Heart right ventricle (tissue), 16 donors: ENCODE measurements at regions not wholly inside any gene's neighbourhood (a gene's known extent, or its start where the extent isn't known, plus 50 kb on each side); places are given as distances from the start of the nearest gene placed in this dataset.

Experiments used
- ATAC-seq, 8 donors: fragments of 200-7000 bp; cut with Tn5 transposase; one replicate each; pipeline ENCODE4 v1.9.1; 2020; ENCODE audit warnings: mild to moderate bottlenecking in 8 of 8, moderate library complexity in 8 of 8, moderate number of reproducible peaks in 1 of 8
- DNase-seq, 2 donors: peaks; one replicate each; pipeline ENCODE4 v3.0.0-alpha.2; 2020
- H3K27ac ChIP-seq, 10 donors: fragments of 200-600 bp; sonication (generic) in 2 of 10; one replicate each; pipeline versions ENCODE4 v1.5.0 to v1.8.0; 2020 to 2022; ENCODE audit warnings: mild to moderate bottlenecking in 3 of 10
- H3K27me3 ChIP-seq, 7 donors: fragments of 200-600 bp; one replicate each; pipeline ENCODE4 v1.8.0; 2021 to 2022; ENCODE audit warnings: mild to moderate bottlenecking in 2 of 7
- H3K36me3 ChIP-seq, 9 donors: fragments of 200-600 bp; sonication (generic) in 1 of 9; one replicate each; pipeline versions ENCODE4 v1.5.0 to v1.8.0; 2020 to 2022; ENCODE audit warnings: mild to moderate bottlenecking in 2 of 9
- H3K4me1 ChIP-seq, 9 donors: fragments of 200-600 bp; sonication (generic) in 1 of 9; one replicate each; pipeline versions ENCODE4 v1.5.0 to v1.8.0; 2020 to 2022; ENCODE audit warnings: mild to moderate bottlenecking in 4 of 9
- H3K4me3 ChIP-seq, 10 donors: fragments of 200-600 bp; sonication (generic) in 2 of 10; one replicate each; pipeline versions ENCODE4 v1.5.0 to v1.8.0; 2020 to 2022; ENCODE audit warnings: mild to moderate bottlenecking in 7 of 10, moderate library complexity in 2 of 10
- H3K9me3 ChIP-seq, 11 donors: fragments of 200-600 bp in 10 of 11; sonication (generic) in 2 of 11; one replicate each; pipeline versions ENCODE4 v1.5.0 to v1.8.0; 2013 to 2022; ENCODE audit warnings: mild to moderate bottlenecking in 2 of 11, control low read depth in 1 of 11, moderate library complexity in 1 of 11
- WGBS, 2 donors: extraction: QIAGEN DNeasy Blood & Tissue Kit; methylation state at CpG; one replicate each; pipeline ENCODE4 v1.1.7; 2013; ENCODE audit warnings: inconsistent platforms in 1 of 2; 5-methylcytosine and 5-hydroxymethylcytosine counted together
- intact Hi-C, 10 donors: fragments of 100-400 bp; cut with DNase I; formaldehyde crosslinking; loops; one replicate each; pipeline versions ENCODE4 v1.11.1 to v1.14.2; 2022
- TF ChIP-seq, protein P1 (sequence below), 9 donors: fragments of 200-600 bp; sonication (generic) in 2 of 9; IDR thresholded peaks; one replicate each; pipeline versions ENCODE4 v1.5.0 to v1.8.0; 2021 to 2022; ENCODE audit warnings: antibody characterized with exemption in 9 of 9, mild to moderate bottlenecking in 5 of 9, moderate library complexity in 1 of 9
- donor health status: Arrhythmogenic right ventricular cardiomyopathy.
- donor health status: ischemic (EF 13 %, LVEDD 7.1; RV severe dilation, severe dysfunction).
- donor health status: healthy with polysubstance abuse.
- donor health status: DM: no; HTN: yes; CAD: no.
- donor health status: DM: no; HTN: no; CAD: no.
- donor health status: ischemic (EF 25% LVEDD 6.9; RV normal size, moderate dysfunction).
- donor health status: ischemic (EF 25% LVEDD 5.7; RV mildly dilated, moderate dysfunction).
- donor health status: healthy.
- donor health status: DM: yes; HTN: yes; CAD: no.
- donor health status: Ischemic cardiomyopathy.
- donor health status: ischemic (EF 35%, LVEDD 5.7; RV mildly dilated, moderate dysfunction).
- donor health status: nonischemic (EF 11% LVEDD 7.7; RV severe dilation, severe dysfunction).
- donor health status: DM: yes; HTN: yes; CAD: no.
- donor health status: PGD.
- donor health status: ischemic (EF 29% LVEDD 5.4; RV normal size, mild dysfunction).
- donor health status: nonischemic (EF 23%, LVEDD 6.1; RV moderate dilation, normal function).

DNA sequence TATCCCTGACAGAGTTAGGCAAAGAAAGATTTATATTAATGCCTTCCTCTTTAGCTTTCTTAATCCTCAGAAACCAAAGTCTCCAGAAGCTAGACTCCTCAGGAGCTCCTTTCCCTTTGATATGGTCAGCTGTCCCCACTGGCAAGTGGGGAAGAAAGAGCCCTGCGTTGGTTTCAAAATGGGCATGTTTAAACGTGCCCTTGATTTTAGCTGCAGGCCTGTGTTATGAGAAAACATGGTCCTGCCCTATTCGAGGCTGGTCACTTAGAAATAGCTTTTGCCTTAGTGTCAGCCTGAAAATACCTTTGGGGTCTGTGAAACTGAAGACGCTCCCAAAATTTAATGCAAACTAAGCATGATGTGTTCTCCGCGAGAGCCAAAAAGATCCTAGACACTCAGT, 135.5 kb upstream of the RARB start:
- no peak overlapping the region for H3K4me3 ChIP-seq
- 89 to 92% methylated on average over 6 of the region's 6 CpGs for WGBS, 2 donors
- no peak overlapping the region for H3K27ac ChIP-seq
- no peaks in the 10 kb centered on the region for H3K27me3 ChIP-seq
- TF ChIP-seq, protein P1, sequence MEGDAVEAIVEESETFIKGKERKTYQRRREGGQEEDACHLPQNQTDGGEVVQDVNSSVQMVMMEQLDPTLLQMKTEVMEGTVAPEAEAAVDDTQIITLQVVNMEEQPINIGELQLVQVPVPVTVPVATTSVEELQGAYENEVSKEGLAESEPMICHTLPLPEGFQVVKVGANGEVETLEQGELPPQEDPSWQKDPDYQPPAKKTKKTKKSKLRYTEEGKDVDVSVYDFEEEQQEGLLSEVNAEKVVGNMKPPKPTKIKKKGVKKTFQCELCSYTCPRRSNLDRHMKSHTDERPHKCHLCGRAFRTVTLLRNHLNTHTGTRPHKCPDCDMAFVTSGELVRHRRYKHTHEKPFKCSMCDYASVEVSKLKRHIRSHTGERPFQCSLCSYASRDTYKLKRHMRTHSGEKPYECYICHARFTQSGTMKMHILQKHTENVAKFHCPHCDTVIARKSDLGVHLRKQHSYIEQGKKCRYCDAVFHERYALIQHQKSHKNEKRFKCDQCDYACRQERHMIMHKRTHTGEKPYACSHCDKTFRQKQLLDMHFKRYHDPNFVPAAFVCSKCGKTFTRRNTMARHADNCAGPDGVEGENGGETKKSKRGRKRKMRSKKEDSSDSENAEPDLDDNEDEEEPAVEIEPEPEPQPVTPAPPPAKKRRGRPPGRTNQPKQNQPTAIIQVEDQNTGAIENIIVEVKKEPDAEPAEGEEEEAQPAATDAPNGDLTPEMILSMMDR (IDR thresholded peaks at IDR 0.05) = no peak
- no peak for DNase-seq
- intact Hi-C loops = no loop called here
- no peaks in the 10 kb centered on the region for H3K4me1 ChIP-seq
- no peaks in the 10 kb centered on the region for H3K36me3 ChIP-seq
- no peak for ATAC-seq
- no peaks in the 10 kb centered on the region for H3K9me3 ChIP-seq

GRCh38 chr3:25293736-25294135, 134.3 kb upstream of the RARB start:
- H3K27ac ChIP-seq = no peak overlapping the region

DNA sequence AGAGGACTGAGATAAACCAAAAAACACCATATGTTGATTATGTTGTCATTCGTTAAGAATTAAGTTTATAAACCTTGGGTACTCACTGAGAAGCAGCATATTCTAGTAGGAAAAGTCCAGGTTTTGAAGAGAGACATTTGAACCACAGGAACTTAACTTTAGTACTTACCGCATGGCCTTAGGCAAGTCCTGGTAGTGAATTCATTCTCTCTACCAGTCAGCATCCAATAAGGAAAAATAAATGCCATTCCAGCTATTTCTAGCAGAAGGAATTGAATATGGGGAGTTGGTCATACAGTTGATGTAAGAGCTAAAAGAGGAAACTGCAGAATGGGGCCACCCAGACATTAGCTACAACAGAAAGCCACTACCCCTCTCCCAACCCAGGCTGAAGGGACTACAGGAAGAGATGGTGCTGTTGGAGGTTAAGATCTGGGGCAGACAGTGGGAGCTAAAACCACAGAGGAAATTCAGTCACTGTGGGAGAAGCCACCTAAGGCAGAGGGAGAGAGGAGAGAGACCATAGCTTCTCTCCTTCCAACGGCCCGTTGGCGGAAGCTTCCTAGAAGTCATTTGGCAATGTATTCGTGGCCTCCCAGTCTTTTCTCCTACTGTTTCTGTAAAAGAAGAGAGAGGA, 133.8 kb upstream of the RARB start:
- ATAC-seq (no peak), DNase-seq (no peak)
- Histone ChIP-seq H3K9me3 (no peaks in the 10 kb centered on the region), H3K4me1 (no peaks in the 10 kb centered on the region), H3K27me3 (no peaks in the 10 kb centered on the region), H3K4me3 (no peak overlapping the region), H3K27ac (no peak overlapping the region), H3K36me3 (no peaks in the 10 kb centered on the region)
- TF ChIP-seq, protein P1 (IDR thresholded peaks at IDR 0.05) = no peak
- 56 to 77% methylated on average over 6 of the region's 6 CpGs for WGBS, 2 donors
- intact Hi-C loops = no loop called here

More at GRCh38 chr3:25293736-25294135, 134.3 kb upstream of the RARB start:
- Histone ChIP-seq H3K4me1 (no peaks in the 10 kb centered on the region), H3K9me3 (no peaks in the 10 kb centered on the region), H3K36me3 (no peaks in the 10 kb centered on the region), H3K27me3 (no peaks in the 10 kb centered on the region), H3K4me3 (no peak overlapping the region)
- TF ChIP-seq, protein P1 (IDR thresholded peaks at IDR 0.05) = no peak
- intact Hi-C loops = no loop called here
- DNase-seq (no peak), ATAC-seq (no peak)
- WGBS, 2 donors = 67 to 81% methylated on average over 5 of the region's 5 CpGs

DNA sequence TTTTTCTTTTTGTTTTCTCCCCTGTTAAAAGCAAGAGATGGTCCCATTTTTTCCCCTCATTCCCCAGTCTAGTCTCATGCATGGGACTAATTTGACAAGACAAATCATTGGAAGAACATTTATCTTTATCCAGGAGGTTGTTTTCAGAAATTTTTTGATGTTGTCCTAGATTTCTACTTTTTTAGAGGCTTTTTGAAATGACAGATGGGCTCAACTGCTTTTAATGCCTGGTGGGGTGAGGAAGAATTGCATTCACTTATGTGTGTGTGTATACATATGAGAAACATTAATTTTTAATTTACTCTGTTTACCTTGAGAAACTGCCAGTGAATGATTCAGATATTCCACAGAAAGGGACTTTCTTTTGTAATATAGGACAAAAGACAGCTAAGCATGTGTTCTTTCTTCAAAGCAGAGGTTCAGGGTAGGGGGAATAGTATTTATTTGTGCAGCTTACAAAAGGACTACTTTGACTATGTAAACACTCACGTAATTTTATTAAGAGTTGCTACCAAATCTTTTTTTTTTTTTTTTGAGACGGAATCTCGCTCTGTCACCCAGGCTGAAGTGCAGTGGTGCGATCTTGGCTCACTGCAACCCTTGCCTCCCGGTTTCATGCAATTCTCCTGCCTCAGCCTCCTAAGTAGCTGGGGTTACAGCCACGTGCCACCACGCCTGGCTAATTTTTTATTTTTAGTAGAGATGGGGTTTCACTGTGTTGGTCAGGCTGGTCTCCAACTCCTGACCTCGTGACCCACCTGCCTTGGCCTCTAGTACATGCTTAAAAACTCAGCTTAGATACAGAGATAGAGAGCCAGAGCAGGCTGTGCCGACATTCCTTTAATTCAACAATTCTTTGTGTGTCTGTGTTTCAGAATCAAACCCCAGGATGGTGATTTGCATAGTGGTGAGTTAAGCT, 130.1 kb upstream of the RARB start:
- TF ChIP-seq, protein P1 (IDR thresholded peaks at IDR 0.05) = no peak

More for the DNA sequence above, 130.1 kb upstream of the RARB start:
- WGBS, 2 donors = 81 to 85% methylated on average over 9 of the region's 9 CpGs
- H3K27me3 ChIP-seq = no peaks in the 10 kb centered on the region
- ATAC-seq (no peak), DNase-seq (no peak)
- H3K9me3 ChIP-seq = no peaks in the 10 kb centered on the region
- no peak overlapping the region for H3K4me3 ChIP-seq
- no peaks in the 10 kb centered on the region for H3K4me1 ChIP-seq
- H3K36me3 ChIP-seq = no peaks in the 10 kb centered on the region
- H3K27ac ChIP-seq = no peak overlapping the region
- intact Hi-C loops = no loop called here
